Peyer's patch (tissue), 4 donors: ENCODE measurements at regions not wholly inside any gene's neighbourhood (a gene's known extent, or its start where the extent isn't known, plus 50 kb on each side); places are given as distances from the start of the nearest gene placed in this dataset.
"Not testable (repeated sequence)": the region's sequence is repeated elsewhere in the genome, so short reads cannot be mapped to it uniquely, and the experiment has no call there.

Source experiments
- DNase-seq, 3 donors: peaks; one replicate each; pipeline ENCODE4 v3.0.0-alpha.2; 2017 to 2019
- H3K27ac ChIP-seq, 4 donors: fragments of 200-600 bp; sonication (generic); one replicate each; pipeline ENCODE4 v1.5.1; 2016 to 2019
- H3K27me3 ChIP-seq, 2 donors: fragments of 200-600 bp; sonication (generic); one replicate each; pipeline ENCODE4 v1.5.1; 2019
- H3K36me3 ChIP-seq, 3 donors: fragments of 200-600 bp; sonication (generic); one replicate each; pipeline ENCODE4 v1.5.1; 2016 to 2019
- H3K4me1 ChIP-seq, 4 donors: fragments of 200-600 bp; sonication (generic); one replicate each; pipeline ENCODE4 v1.5.1; 2016 to 2019
- H3K4me3 ChIP-seq, 4 donors: fragments of 200-600 bp; sonication (generic); 1 replicate in 3 of 4; 2 replicates in 1 of 4; pipeline ENCODE4 v1.5.1; 2016 to 2019; ENCODE audit warnings: mild to moderate bottlenecking in 1 of 4
- H3K9me3 ChIP-seq, 4 donors: fragments of 200-600 bp; sonication (generic); one replicate each; pipeline ENCODE4 v1.5.1; 2016 to 2019; ENCODE audit warnings: mild to moderate bottlenecking in 1 of 4
- POLR2A ChIP-seq, 2 donors: fragments of 450-650 bp; IDR thresholded peaks; one replicate each; pipeline ENCODE4 v1.5.1; 2017; ENCODE audit warnings: antibody characterized with exemption in 2 of 2, mild to moderate bottlenecking in 2 of 2, moderate library complexity in 2 of 2
- TF ChIP-seq, protein P1 (sequence below), 6 experiments: fragments of 450-650 bp in 4 of 6; fragments of 200-600 bp in 2 of 6; sonication (generic) in 1 of 6; IDR thresholded peaks; one replicate each; pipeline ENCODE4 v1.5.1; 2017 to 2019; ENCODE audit warnings: antibody characterized with exemption in 6 of 6, mild to moderate bottlenecking in 3 of 6, moderate library complexity in 1 of 6

GRCh38 chr13:90591260-90591926 lies 756.1 kb upstream of the MIR17HG start:
- Histone ChIP-seq H3K27me3 (no peaks in the 10 kb centered on the region), H3K36me3 (no peaks in the 10 kb centered on the region), H3K9me3 (no peaks in the 10 kb centered on the region), H3K4me3 (no peak overlapping the region), H3K27ac (no peak overlapping the region), H3K4me1 (no peaks in the 10 kb centered on the region)
- TF ChIP-seq POLR2A (IDR thresholded peaks at IDR 0.05), result no peak
- TF ChIP-seq, protein P1, sequence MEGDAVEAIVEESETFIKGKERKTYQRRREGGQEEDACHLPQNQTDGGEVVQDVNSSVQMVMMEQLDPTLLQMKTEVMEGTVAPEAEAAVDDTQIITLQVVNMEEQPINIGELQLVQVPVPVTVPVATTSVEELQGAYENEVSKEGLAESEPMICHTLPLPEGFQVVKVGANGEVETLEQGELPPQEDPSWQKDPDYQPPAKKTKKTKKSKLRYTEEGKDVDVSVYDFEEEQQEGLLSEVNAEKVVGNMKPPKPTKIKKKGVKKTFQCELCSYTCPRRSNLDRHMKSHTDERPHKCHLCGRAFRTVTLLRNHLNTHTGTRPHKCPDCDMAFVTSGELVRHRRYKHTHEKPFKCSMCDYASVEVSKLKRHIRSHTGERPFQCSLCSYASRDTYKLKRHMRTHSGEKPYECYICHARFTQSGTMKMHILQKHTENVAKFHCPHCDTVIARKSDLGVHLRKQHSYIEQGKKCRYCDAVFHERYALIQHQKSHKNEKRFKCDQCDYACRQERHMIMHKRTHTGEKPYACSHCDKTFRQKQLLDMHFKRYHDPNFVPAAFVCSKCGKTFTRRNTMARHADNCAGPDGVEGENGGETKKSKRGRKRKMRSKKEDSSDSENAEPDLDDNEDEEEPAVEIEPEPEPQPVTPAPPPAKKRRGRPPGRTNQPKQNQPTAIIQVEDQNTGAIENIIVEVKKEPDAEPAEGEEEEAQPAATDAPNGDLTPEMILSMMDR (IDR thresholded peaks at IDR 0.05), result no peak
- no peak for DNase-seq

- H3K36me3 ChIP-seq, result no peaks in the 10 kb centered on the region
- H3K9me3 ChIP-seq, result no peaks in the 10 kb centered on the region
- H3K27me3 ChIP-seq, result no peaks in the 10 kb centered on the region
- DNase-seq, result no peak
- H3K4me3 ChIP-seq, result no peak overlapping the region
- H3K4me1 ChIP-seq, result no peaks in the 10 kb centered on the region
- H3K27ac ChIP-seq, result no peak overlapping the region
- TF ChIP-seq POLR2A (IDR thresholded peaks at IDR 0.05), result no peak
- TF ChIP-seq, protein P1 (IDR thresholded peaks at IDR 0.05), result no peak
Observed at GRCh38 chr13:90591927-90592268, 755.6 kb upstream of the MIR17HG start.

GRCh38 chr13:90592943-90593342 lies 754.5 kb upstream of the MIR17HG start:
- no peaks in the 10 kb centered on the region for H3K4me1 ChIP-seq
- no peak overlapping the region for H3K4me3 ChIP-seq
- no peak overlapping the region for H3K27ac ChIP-seq
- TF ChIP-seq, protein P1 (IDR thresholded peaks at IDR 0.05), result no peak
- no peak for TF ChIP-seq POLR2A (IDR thresholded peaks at IDR 0.05)
- H3K36me3 ChIP-seq, result no peaks in the 10 kb centered on the region
- H3K9me3 ChIP-seq, result no peaks in the 10 kb centered on the region
- H3K27me3 ChIP-seq, result no peaks in the 10 kb centered on the region
- no peak for DNase-seq

- no peaks in the 10 kb centered on the region for H3K27me3 ChIP-seq
- no peaks in the 10 kb centered on the region for H3K4me1 ChIP-seq
- no peaks in the 10 kb centered on the region for H3K9me3 ChIP-seq
- H3K27ac ChIP-seq, result no peak overlapping the region
- no peak overlapping the region for H3K4me3 ChIP-seq
- no peaks in the 10 kb centered on the region for H3K36me3 ChIP-seq
- DNase-seq, result no peak
- TF ChIP-seq, protein P1 (IDR thresholded peaks at IDR 0.05), result no peak
- TF ChIP-seq POLR2A (IDR thresholded peaks at IDR 0.05), result no peak
Observed at GRCh38 chr13:90594681-90595080, 752.8 kb upstream of the MIR17HG start.

DNA sequence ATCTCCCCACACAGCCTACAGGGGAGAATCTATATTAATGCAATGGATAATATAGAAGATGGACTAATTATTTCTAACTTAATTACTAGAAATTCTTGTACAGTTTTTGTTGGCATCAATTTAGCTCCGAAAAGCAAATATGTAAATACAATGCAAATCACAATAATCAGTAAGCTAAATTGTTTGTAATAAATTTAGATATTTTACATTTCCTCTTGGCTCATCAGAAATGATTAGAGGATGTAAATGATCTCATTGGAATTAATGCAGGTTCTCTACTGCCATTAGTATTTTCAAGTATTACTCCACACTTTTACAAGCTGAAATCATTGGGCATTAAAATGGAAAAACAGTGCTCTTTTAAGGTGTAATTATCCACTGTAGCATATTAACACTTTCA lies 741.8 kb upstream of the MIR17HG start:
- H3K4me1 ChIP-seq, result no peaks in the 10 kb centered on the region
- no peak for DNase-seq
- H3K27ac ChIP-seq, result no peak overlapping the region
- no peaks in the 10 kb centered on the region for H3K36me3 ChIP-seq
- no peak overlapping the region for H3K4me3 ChIP-seq
- no peak for TF ChIP-seq POLR2A (IDR thresholded peaks at IDR 0.05)
- TF ChIP-seq, protein P1 (IDR thresholded peaks at IDR 0.05), result no peak
- no peaks in the 10 kb centered on the region for H3K27me3 ChIP-seq
- no peaks in the 10 kb centered on the region for H3K9me3 ChIP-seq

- not testable (repeated sequence) for H3K36me3 ChIP-seq, H3K4me3 ChIP-seq, H3K27ac ChIP-seq, H3K27me3 ChIP-seq, DNase-seq, H3K4me1 ChIP-seq, H3K9me3 ChIP-seq
Observed at GRCh38 chr13:90606921-90607320, 740.6 kb upstream of the MIR17HG start.
